ENCODE measurements at regions not wholly inside any gene's neighbourhood (a gene's known extent, or its start where the extent isn't known, plus 50 kb on each side); places are given as distances from the start of the nearest gene placed in this dataset.

GRCh38 chr16:65843941-65844340 lies 522.5 kb upstream of the CDH5 start:
- no peaks in the 10 kb centered on the region for H3K4me1 ChIP-seq
- 72 to 74% methylated on average over 2 of the region's 2 CpGs for WGBS, 2 donors
- DNase-seq = no peak
- H3K4me3 ChIP-seq = no peak overlapping the region
- ATAC-seq = no peak
- H3K36me3 ChIP-seq = no peaks in the 10 kb centered on the region
- H3K27ac ChIP-seq = no peak overlapping the region
- no peaks in the 10 kb centered on the region for H3K9me3 ChIP-seq
- H3K27me3 ChIP-seq = peaks cover 0 to 9% (median 0%) of the 10 kb centered on the region in 7 donors
- TF ChIP-seq, protein P1, sequence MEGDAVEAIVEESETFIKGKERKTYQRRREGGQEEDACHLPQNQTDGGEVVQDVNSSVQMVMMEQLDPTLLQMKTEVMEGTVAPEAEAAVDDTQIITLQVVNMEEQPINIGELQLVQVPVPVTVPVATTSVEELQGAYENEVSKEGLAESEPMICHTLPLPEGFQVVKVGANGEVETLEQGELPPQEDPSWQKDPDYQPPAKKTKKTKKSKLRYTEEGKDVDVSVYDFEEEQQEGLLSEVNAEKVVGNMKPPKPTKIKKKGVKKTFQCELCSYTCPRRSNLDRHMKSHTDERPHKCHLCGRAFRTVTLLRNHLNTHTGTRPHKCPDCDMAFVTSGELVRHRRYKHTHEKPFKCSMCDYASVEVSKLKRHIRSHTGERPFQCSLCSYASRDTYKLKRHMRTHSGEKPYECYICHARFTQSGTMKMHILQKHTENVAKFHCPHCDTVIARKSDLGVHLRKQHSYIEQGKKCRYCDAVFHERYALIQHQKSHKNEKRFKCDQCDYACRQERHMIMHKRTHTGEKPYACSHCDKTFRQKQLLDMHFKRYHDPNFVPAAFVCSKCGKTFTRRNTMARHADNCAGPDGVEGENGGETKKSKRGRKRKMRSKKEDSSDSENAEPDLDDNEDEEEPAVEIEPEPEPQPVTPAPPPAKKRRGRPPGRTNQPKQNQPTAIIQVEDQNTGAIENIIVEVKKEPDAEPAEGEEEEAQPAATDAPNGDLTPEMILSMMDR (IDR thresholded peaks at IDR 0.05) = no peak
- intact Hi-C loops (cut with DNase I) = no loop called here

DNA sequence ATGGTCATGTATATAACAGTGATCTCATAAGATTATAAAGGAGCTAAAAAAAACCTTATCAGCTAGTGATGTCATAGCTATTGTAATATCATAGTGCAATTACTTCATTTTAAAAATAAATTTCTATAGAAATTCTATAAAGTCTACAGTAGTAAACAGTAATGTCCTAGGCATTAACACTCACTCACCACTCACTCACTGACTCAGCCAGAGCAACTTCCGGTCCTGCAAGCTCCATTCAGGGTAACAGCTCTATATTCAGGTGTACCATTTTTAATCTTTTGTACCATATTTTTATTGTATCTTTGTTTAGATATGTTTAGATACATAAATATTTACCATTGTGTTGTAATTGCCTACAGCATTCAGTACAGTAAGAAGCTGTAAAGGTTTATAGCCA lies 524.4 kb upstream of the CDH5 start:
- intact Hi-C loops (cut with DNase I) = no loop called here
- Histone ChIP-seq H3K4me3 (no peak overlapping the region), H3K27me3 (peaks cover 0 to 9% (median 0%) of the 10 kb centered on the region in 7 donors), H3K9me3 (no peaks in the 10 kb centered on the region), H3K4me1 (no peaks in the 10 kb centered on the region), H3K36me3 (no peaks in the 10 kb centered on the region), H3K27ac (no peak overlapping the region)
- TF ChIP-seq, protein P1 (IDR thresholded peaks at IDR 0.05) = no peak
- 81 to 89% methylated on average over 1 of the region's 1 CpG for WGBS, 2 donors
- ATAC-seq (no peak), DNase-seq (no peak)

DNA sequence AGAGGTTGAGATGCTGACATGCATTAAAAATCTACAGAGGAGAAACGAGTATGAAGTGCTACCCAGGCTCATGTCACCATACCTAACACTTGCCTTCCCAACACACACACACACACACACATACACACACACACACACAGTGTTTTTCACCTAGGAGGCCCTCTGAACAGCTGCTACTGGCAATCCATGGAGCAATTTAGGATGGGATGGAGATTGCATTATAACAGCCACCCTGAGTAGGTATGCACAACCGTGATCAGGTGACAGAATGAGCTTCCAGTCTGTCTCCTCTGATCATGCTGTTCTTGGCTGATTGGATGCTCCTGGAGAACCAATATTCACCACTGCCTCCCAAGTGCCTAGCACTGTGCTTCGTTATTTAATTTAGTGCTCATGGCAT lies 528.5 kb upstream of the CDH5 start:
- H3K27me3 ChIP-seq = peaks cover 0 to 9% (median 0%) of the 10 kb centered on the region in 7 donors
- H3K36me3 ChIP-seq = no peaks in the 10 kb centered on the region
- no peak for ATAC-seq
- WGBS, 2 donors = 90 to 91% methylated on average over 3 of the region's 3 CpGs
- intact Hi-C loops (cut with DNase I) = no loop called here
- no peak overlapping the region for H3K4me3 ChIP-seq
- TF ChIP-seq, protein P1 (IDR thresholded peaks at IDR 0.05) = no peak
- H3K27ac ChIP-seq = no peak overlapping the region
- H3K4me1 ChIP-seq = no peaks in the 10 kb centered on the region
- H3K9me3 ChIP-seq = no peaks in the 10 kb centered on the region
- no peak for DNase-seq

DNA sequence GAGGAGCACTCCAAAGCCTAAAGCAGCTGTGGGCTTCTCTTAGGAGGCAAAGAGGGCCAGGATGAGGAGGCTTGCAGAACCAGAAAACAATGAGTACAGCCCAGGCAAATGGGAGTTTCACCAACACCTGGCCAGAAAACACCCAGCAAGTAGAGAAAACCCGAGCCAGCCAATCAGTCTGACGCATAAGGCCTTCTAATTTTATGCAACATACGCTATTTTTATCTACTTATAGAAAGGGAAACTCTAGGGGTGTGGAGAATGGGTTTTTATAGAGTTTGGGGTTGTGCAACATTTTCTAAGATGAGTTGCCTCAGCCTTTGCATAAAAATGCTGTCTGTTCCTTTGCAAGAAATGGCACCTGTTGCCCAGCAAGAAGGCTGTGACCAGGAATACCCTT lies 529.0 kb upstream of the CDH5 start:
- ATAC-seq = no peak
- no peak overlapping the region for H3K27ac ChIP-seq
- peaks cover 0 to 9% (median 0%) of the 10 kb centered on the region in 7 donors for H3K27me3 ChIP-seq
- TF ChIP-seq, protein P1 (IDR thresholded peaks at IDR 0.05) = no peak
- no peaks in the 10 kb centered on the region for H3K9me3 ChIP-seq
- H3K4me1 ChIP-seq = no peaks in the 10 kb centered on the region
- DNase-seq = no peak
- intact Hi-C loops (cut with DNase I) = no loop called here
- H3K36me3 ChIP-seq = no peaks in the 10 kb centered on the region
- H3K4me3 ChIP-seq = no peak overlapping the region
- 87 to 90% methylated on average over 3 of the region's 3 CpGs for WGBS, 2 donors

DNA sequence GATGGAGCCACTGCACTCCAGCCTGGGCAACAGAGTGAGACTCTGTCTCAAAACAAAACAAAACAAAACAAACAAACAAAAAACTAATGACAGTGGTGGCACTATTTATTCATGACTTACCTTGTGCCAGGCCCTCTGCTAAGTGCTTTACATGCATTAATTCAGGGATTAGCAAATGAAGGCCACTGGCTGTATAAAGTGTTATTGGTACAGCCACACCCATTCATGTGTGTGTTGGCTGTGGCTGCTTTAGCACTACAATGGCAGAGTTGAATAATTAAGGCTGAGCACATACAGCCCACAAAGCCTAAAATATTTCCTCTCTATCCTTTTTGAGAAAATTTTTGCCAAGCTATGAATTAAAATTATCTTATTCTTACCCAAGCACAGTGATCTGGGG lies 531.8 kb upstream of the CDH5 start:
- H3K36me3 ChIP-seq = no peaks in the 10 kb centered on the region
- DNase-seq (no peak), ATAC-seq (no peak)
- no peak overlapping the region for H3K27ac ChIP-seq
- H3K9me3 ChIP-seq = no peaks in the 10 kb centered on the region
- TF ChIP-seq, protein P1 (IDR thresholded peaks at IDR 0.05) = no peak
- no peaks in the 10 kb centered on the region for H3K4me1 ChIP-seq
- H3K27me3 ChIP-seq = no peaks in the 10 kb centered on the region
- no peak overlapping the region for H3K4me3 ChIP-seq
- intact Hi-C loops (cut with DNase I) = no loop called here
